GM19238 (cell line): ENCODE measurements at regions not wholly inside any gene's neighbourhood (a gene's known extent, or its start where the extent isn't known, plus 50 kb on each side); places are given as distances from the start of the nearest gene placed in this dataset.
"Not testable (repeated sequence)": the region's sequence is repeated elsewhere in the genome, so short reads cannot be mapped to it uniquely, and the experiment has no call there.

Source experiments
- DNase-seq: peaks from one replicate; pipeline ENCODE4 v3.0.0; 2011; ENCODE audit warnings: low spot score; ENCODE audit not compliant: insufficient read length

- DNase-seq: no peak
Measured at GRCh38 chr1:10910681-10911489, 101.6 kb upstream of the TARDBP start.

GRCh38 chr1:10911490-10912166 lies 100.8 kb upstream of the TARDBP start:
- DNase-seq: no peak

GRCh38 chr1:10912441-10912840 lies 100.0 kb upstream of the TARDBP start:
- no peak for DNase-seq

- no peak for DNase-seq
Measured at GRCh38 chr1:10914056-10914455, 98.4 kb upstream of the TARDBP start.

GRCh38 chr1:10915594-10915993 lies 96.9 kb upstream of the TARDBP start:
- DNase-seq: no peak

GRCh38 chr1:10916311-10916710 lies 96.1 kb upstream of the TARDBP start:
- DNase-seq: no peak

- no peak for DNase-seq
Measured at GRCh38 chr1:10916991-10917390, 95.5 kb upstream of the TARDBP start.

- DNase-seq: no peak
Measured at GRCh38 chr1:10917513-10918454, 94.7 kb upstream of the TARDBP start.

GRCh38 chr1:10918531-10918930 lies 93.9 kb upstream of the TARDBP start:
- DNase-seq: no peak

GRCh38 chr1:10920063-10920626 lies 92.3 kb upstream of the TARDBP start:
- no peak for DNase-seq

GRCh38 chr1:10922315-10923060 lies 90.0 kb upstream of the TARDBP start:
- not testable (repeated sequence) for DNase-seq

GRCh38 chr1:10924030-10924429 lies 88.4 kb upstream of the TARDBP start:
- DNase-seq: no peak

- no peak for DNase-seq
Measured at GRCh38 chr1:10928654-10929053, 83.8 kb upstream of the TARDBP start.

GRCh38 chr1:10932088-10932487 lies 80.4 kb upstream of the TARDBP start:
- DNase-seq: no peak

- DNase-seq: no peak
Measured at GRCh38 chr1:10934150-10934818, 78.2 kb upstream of the TARDBP start.

- no peak for DNase-seq
Measured at GRCh38 chr1:10935246-10935645, 77.2 kb upstream of the TARDBP start.

GRCh38 chr1:10935724-10936123 lies 76.7 kb upstream of the TARDBP start:
- no peak for DNase-seq

- DNase-seq: no peak
Measured at GRCh38 chr1:10936998-10937901, 75.2 kb upstream of the TARDBP start.

GRCh38 chr1:10938741-10939417 lies 73.6 kb upstream of the TARDBP start:
- DNase-seq: no peak
